Testis (tissue), 2 donors: ENCODE measurements at regions not wholly inside any gene's neighbourhood (a gene's known extent, or its start where the extent isn't known, plus 50 kb on each side); places are given as distances from the start of the nearest gene placed in this dataset.
"Not testable (repeated sequence)": the region's sequence is repeated elsewhere in the genome, so short reads cannot be mapped to it uniquely, and the experiment has no call there.

Experiments used
- DNase-seq: peaks from one replicate; pipeline ENCODE4 v3.0.0-alpha.2; 2019
- H3K27ac ChIP-seq, 2 donors: fragments of 200-600 bp; sonication (generic); one replicate each; pipeline ENCODE4 v1.5.1; 2019
- H3K27me3 ChIP-seq: fragments of 200-600 bp; sonication (generic); one replicate; pipeline ENCODE4 v1.5.1; 2019
- H3K36me3 ChIP-seq: fragments of 200-600 bp; sonication (generic); one replicate; pipeline ENCODE4 v1.5.1; 2017; ENCODE audit warnings: low read depth; ENCODE audit errors: missing control alignments
- H3K4me1 ChIP-seq: fragments of 200-600 bp; sonication (generic); one replicate; pipeline ENCODE4 v1.5.1; 2019
- H3K4me3 ChIP-seq, 2 donors: fragments of 200-600 bp; sonication (generic); one replicate each; pipeline ENCODE4 v1.5.1; 2017 to 2019
- H3K9me3 ChIP-seq: fragments of 200-600 bp; sonication (generic); one replicate; pipeline ENCODE4 v1.5.1; 2017
- CTCF ChIP-seq, 3 experiments: fragments of 450-650 bp in 2 of 3; fragments of 200-600 bp in 1 of 3; sonication (generic) in 1 of 3; IDR thresholded peaks; one replicate each; pipeline ENCODE4 v1.5.1; 2016 to 2019; ENCODE audit warnings: antibody characterized with exemption in 3 of 3, mild to moderate bottlenecking in 2 of 3, moderate library complexity in 1 of 3
- POLR2A ChIP-seq: fragments of 450-650 bp; IDR thresholded peaks from one replicate; pipeline ENCODE4 v1.6.1; 2017; ENCODE audit warnings: antibody characterized with exemption, mild to moderate bottlenecking, moderate library complexity
- WGBS, 2 donors: methylation state at CpG; one replicate each; pipeline ENCODE4 v1.1.5; 2018; 5-methylcytosine and 5-hydroxymethylcytosine counted together
- intact Hi-C: fragments of 100-400 bp; cut with DNase I; formaldehyde crosslinking; loops from one replicate; pipeline ENCODE4 v1.15.1; 2023; ENCODE audit warnings: low total_unique reads

- Histone ChIP-seq H3K4me1 (no peaks in the 10 kb centered on the region), H3K9me3 (no peaks in the 10 kb centered on the region), H3K27me3 (no peaks in the 10 kb centered on the region), H3K36me3 (no peaks in the 10 kb centered on the region), H3K27ac (no peak overlapping the region), H3K4me3 (no peak overlapping the region)
- 71 to 76% methylated on average over 1 of the region's 1 CpG for WGBS, 2 donors
- no peak for DNase-seq
- TF ChIP-seq CTCF (IDR thresholded peaks at IDR 0.05), result no peak
- no peak for TF ChIP-seq POLR2A
- intact Hi-C loops, result no loop called here
Observed at GRCh38 chr12:75856235-75856634, 175.3 kb downstream of the PHLDA1 start.

GRCh38 chr12:75855360-75855759, 176.2 kb downstream of the PHLDA1 start:
- no peak for DNase-seq
- Histone ChIP-seq H3K4me3 (no peak overlapping the region), H3K27me3 (no peaks in the 10 kb centered on the region), H3K4me1 (no peaks in the 10 kb centered on the region), H3K9me3 (no peaks in the 10 kb centered on the region), H3K27ac (no peak overlapping the region), H3K36me3 (no peaks in the 10 kb centered on the region)
- TF ChIP-seq POLR2A, result no peak
- TF ChIP-seq CTCF (IDR thresholded peaks at IDR 0.05), result no peak
- WGBS, 2 donors, result 88 to 98% methylated on average over 2 of the region's 2 CpGs
- intact Hi-C loops, result no loop called here

DNA sequence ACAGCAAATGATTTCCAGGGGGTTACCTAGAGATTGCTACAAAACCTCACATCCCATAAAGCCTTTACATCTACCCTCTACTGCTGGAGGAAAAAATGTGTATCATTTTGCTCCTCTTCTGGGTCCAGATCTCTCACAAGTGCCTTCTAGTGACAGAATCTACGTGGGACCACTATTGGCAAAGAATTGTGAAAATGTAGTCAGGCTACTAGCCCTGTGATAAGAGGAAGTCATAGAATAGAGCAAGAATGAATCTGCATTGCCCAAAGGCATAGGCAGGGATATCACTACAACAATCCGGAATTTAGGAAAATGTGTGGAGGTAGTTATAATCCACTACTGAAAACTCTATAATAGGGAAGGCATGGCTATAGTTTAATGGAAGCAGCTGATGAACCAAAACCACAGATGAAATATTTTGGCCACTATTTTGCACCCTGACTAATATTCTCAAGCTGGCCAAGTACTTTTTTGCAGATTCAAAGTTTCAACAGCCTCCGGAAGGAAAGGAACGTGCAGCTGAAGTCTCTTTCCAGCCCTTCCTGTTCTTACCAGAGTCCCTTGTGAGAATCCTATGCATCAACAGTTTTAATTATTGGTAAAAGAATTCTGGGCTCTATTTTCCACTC, 176.8 kb downstream of the PHLDA1 start:
- 73 to 88% methylated on average over 4 of the region's 4 CpGs for WGBS, 2 donors
- no peak for DNase-seq
- no peak overlapping the region for H3K27ac ChIP-seq
- intact Hi-C loops, result no loop called here
- H3K9me3 ChIP-seq, result no peaks in the 10 kb centered on the region
- H3K4me1 ChIP-seq, result no peaks in the 10 kb centered on the region
- H3K4me3 ChIP-seq, result no peak overlapping the region
- TF ChIP-seq POLR2A, result no peak
- TF ChIP-seq CTCF (IDR thresholded peaks at IDR 0.05), result no peak
- H3K36me3 ChIP-seq, result no peaks in the 10 kb centered on the region
- no peaks in the 10 kb centered on the region for H3K27me3 ChIP-seq

- H3K9me3 ChIP-seq, H3K4me1 ChIP-seq, H3K27me3 ChIP-seq, DNase-seq, H3K36me3 ChIP-seq, H3K4me3 ChIP-seq, H3K27ac ChIP-seq, intact Hi-C loops: not testable (repeated sequence)
- WGBS, 2 donors, result 89 to 97% methylated on average over 5 of the region's 5 CpGs
Observed at GRCh38 chr12:75854137-75854536, 177.4 kb downstream of the PHLDA1 start.

DNA sequence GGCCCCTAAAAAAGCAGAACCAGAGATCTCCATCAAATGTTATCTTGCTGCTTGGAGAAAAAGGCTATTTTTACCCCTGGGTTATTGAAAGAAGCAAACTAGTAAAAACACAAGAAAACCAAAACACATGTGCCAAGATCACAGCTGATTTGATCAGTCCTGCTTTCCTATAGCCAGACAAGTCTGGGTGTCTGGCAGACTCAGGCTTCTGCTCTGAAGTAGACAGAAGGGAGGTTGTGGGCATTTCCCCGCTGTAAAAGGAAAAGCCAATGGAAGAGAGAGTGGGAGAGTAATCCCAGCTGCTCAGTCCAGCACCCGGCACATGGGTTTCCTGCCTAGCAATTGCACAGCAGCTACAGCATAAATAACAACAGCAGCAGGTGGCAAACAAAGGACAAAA, 177.9 kb downstream of the PHLDA1 start:
- 55 to 83% methylated on average over 2 of the region's 2 CpGs for WGBS, 2 donors
- TF ChIP-seq POLR2A (no peak), CTCF (IDR thresholded peaks at IDR 0.05) (no peak)
- no peaks in the 10 kb centered on the region for H3K36me3 ChIP-seq
- DNase-seq, result no peak
- no peaks in the 10 kb centered on the region for H3K4me1 ChIP-seq
- no peak overlapping the region for H3K27ac ChIP-seq
- H3K4me3 ChIP-seq, result no peak overlapping the region
- no peaks in the 10 kb centered on the region for H3K9me3 ChIP-seq
- intact Hi-C loops, result no loop called here
- no peaks in the 10 kb centered on the region for H3K27me3 ChIP-seq
